DMS79 (cell line): ENCODE measurements at regions not wholly inside any gene's neighbourhood (a gene's known extent, or its start where the extent isn't known, plus 50 kb on each side); places are given as distances from the start of the nearest gene placed in this dataset.
A peak's percentile ranks its signal among the peaks of the same experiment; 100 is the strongest.
"Not testable (repeated sequence)": the region's sequence is repeated elsewhere in the genome, so short reads cannot be mapped to it uniquely, and the experiment has no call there.

Experiments
- DNase-seq: peaks from one replicate; lab custom pipeline; 2025; lab: John Stamatoyannopoulos, UW

GRCh38 chr14:35988972-35989690 is 163.0 kb downstream of the BRMS1L start:
- no peak for DNase-seq

- DNase-seq = no peak
These were observed 162.4 kb downstream of the BRMS1L start for GRCh38 chr14:35988550-35988949.

GRCh38 chr14:35987731-35988130 is 161.6 kb downstream of the BRMS1L start:
- no peak for DNase-seq

- DNase-seq = no peak
These were observed 160.1 kb downstream of the BRMS1L start for GRCh38 chr14:35986219-35986573.

DNA sequence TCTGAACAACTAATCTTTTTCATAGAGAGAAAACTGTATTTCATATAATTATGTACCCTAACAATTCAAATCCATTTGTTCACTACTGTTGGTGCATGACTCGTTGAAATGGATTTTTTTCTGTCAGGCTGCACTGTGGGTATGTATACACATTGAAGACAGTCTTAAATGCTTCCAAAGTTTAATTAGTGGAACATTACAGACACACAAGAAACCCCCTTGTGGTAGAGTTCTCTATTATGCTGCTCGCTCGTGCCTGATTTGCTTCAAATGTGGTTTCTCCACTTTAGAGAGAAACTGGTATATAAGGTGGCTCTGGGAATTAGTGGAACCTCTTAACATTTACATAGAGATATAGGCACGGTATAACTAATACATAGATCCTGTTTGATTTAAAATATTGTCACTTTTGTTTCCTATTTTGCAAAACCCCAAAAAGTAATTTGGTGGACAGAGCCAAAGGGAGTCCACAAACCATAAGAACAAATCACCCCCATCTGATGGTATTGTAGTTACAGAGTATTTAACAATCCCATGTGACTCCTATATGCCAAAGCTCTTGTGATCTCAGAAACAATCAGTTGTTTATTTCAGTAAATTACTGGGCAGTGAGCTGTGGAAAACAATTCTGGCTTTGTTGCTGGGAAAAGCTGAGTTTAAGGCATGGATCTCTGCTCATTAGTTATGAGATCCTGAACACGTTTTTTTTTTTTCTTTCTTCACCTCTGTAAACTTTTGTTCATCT is 159.5 kb downstream of the BRMS1L start:
- no peak for DNase-seq

DNA sequence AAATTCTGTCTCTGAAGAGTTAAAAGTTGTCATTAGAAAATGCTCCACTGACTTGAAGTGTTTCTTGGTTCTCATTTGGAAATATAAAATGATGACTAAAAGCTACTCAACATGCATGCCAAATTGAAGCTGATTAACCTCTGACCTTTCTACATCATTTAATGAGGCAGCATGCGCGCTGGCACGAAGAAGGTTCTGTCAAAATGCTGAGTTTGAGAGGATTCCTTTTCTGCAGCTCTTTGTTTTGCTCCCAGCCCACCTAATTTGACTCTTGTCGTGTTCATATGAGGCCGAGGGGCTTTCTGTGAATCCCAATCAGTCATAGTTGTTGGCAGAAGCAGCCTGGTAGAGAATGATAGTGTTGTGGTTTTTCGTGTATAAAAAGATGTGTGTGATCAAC is 153.4 kb downstream of the BRMS1L start:
- no peak for DNase-seq

DNA sequence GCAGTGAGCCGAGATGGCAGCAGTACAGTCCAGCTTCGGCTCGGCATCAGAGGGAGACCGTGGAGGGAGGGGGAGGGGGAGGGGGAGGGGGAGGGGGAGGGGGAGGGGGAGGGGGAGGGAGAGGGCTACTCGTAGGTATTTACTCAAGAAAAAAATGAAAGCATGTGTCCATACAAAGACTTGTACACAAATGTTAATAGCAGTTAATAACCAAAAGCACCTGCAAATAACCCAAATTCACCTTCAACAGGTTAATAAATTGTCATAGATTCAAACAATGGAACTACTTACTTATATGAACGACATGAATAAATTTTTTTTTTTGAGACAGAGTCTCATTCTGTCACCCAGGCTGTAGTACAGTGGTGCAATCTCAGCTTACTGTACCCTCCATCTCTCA is 152.4 kb downstream of the BRMS1L start:
- DNase-seq = no peak

DNA sequence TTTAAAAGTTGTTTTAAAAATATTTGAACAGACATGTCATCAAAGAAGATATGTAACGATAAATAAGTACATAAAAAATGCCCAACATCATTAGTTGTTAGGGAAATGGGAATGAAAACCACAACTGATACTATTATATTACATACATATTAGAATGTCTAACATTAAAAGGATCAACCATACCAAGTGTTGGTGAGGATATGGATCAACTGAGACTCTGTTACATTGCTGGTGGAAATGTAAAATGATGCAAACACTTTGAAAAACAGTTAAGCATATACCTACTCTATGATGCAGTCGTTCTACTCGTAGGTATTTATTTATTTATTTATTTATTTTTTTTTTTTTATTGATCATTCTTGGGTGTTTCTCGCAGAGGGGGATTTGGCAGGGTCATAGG is 149.7 kb downstream of the BRMS1L start:
- no peak for DNase-seq

- no peak for DNase-seq
These were observed 147.6 kb downstream of the BRMS1L start for GRCh38 chr14:35973770-35974169.

DNA sequence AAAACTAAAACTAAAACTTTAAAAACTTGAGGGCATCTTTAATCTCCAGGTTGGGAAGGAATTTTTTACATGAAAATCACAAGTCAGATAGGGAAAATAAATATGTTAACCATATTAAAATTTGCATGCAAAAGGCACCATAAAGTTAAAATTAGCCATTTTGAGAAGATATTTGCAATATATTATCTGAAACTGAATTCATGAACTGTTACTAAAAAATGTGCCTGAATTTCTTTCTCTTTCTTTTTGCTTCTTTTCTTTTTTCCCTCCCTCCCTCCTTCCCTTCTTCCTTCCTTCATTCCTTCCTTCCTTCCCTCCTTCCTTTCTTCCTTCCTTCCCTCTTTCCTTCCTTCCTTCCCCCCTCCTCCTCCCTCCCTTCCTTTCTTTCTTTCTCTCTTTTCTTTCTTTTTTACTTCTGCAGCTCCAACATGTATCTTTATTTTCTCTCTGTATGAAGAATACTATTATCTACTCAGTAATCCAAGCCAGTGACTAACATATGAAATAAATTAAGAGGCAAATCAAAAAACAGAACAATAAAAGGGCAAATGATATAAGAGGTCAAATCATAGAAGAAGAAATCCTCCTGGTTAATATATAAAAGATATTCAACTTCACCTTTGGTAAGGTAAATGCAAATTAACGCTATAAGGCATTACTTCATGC is 146.0 kb downstream of the BRMS1L start:
- no peak for DNase-seq

GRCh38 chr14:35969310-35969709 is 143.2 kb downstream of the BRMS1L start:
- DNase-seq = no peak

DNA sequence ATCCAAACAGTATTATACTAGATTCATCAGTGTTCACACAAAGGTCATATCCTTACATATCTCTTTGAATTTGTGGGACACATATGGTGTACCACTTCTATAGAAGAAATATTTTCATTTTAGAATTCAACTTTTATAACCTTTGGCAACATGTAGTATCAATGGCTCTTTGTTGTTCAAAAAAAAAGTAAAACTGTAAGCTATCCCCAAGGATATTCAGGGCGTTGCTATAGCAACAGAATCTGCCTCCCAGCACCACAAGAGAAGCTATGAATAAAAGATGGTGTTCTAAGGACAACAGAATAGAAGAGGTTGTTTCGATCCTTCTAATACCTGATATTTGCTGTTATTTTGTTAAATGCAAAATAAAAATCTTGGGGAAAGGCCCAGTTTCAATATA is 139.3 kb downstream of the BRMS1L start:
- no peak for DNase-seq

DNA sequence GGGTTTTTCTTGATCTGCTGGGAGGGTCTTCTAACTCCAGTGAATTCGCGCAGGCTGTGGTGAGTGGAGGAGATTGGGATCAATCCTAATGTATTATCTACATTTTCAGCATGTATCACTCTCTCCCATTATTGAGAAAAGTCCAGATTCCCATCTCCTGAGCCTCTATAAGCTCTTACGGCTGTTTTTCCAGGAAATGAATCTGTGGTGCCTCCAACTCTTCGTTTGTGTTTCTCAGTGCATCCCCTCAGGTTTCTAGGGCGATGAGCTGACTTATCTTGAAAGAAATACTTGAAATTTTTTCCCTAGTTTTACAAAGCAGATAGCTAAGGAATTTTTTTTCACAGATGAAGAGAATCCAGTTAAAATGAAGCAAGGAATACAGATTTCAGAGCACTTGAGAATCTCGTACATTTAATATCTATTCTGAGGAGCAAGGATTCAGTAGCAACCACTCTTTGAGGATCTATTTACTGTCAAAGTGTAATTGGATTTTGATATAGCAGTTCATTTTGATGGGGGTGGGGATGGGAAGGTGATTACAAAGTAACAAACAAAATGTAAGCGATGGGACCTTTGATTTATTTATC is 138.7 kb downstream of the BRMS1L start:
- DNase-seq = no peak

- DNase-seq = no peak
These were observed 137.1 kb downstream of the BRMS1L start for GRCh38 chr14:35963209-35963608.

- DNase-seq = no peak
These were observed 135.6 kb downstream of the BRMS1L start for GRCh38 chr14:35961697-35962274.

- DNase-seq = no peak
These were observed 133.7 kb downstream of the BRMS1L start for GRCh38 chr14:35959835-35960234.

DNA sequence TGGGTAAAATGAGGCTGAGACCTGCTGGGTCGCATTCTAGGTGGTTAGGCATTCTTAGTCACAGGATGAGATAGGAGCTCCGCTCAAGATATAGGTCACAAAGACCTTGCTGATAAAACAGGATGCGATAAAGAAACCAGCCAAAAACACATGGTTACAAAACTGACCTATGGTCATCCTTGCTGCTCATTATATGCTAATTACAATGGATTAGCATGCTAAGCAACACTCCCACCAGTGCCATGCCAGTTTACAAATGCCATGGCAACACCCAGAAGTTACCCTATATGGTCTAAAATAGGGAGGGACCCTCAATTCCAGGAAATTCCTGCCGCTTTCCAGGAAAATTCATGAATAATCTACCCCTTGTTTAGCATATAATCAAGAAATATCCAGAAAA is 132.4 kb downstream of the BRMS1L start:
- DNase-seq = no peak

DNA sequence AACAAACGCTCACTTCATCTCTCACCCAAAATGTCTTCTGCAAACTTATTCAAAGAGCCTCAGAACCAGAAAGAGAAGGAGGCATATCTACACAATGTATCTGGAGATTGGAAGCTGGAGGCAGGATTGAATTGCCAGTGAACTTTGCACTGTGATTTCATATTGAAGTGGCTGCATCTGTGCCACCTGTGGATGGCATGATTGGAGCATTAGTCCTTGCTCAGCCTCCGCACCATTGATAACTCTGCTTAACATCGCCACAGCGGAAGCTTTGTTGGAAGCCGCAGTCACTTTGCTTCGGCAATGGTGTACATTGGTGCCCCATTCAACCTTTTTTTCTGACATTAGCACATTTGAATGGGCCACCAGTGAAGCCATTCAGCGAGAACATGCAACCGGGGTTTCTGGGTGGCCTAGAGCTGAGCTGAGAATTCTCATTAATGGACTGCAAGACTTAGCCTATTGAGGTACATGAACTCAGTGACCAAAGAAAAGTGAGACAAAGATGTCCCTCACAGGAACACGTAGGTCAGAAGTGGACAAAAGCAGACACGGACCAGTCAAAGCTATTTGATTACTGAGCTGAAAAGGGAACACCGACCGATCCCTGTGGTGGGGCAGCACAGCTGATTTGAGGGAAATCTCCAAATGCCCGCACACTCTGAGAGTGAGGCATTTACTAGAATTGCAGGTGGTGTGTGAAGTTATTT is 130.4 kb downstream of the BRMS1L start:
- no peak for DNase-seq

DNA sequence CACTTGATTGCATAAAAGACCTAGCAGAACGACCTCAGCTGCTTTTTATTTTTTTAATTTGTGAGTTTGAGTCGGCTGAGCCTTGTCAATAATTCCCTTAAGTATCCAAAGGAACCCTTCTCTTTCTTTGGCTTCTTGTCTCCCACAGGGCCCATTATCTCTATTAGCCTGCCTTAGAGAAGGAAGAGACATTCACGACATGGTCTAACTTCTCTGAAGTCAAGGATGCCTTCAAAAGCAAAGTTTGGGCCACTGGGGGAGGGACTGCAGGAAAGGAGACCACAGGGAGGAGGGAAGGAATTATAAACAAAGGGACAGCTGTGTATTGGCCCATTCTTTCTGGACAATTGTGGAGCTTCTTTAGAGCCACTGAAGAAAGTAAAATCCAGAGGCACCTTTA is 126.4 kb downstream of the BRMS1L start:
- DNase-seq = no peak

DNA sequence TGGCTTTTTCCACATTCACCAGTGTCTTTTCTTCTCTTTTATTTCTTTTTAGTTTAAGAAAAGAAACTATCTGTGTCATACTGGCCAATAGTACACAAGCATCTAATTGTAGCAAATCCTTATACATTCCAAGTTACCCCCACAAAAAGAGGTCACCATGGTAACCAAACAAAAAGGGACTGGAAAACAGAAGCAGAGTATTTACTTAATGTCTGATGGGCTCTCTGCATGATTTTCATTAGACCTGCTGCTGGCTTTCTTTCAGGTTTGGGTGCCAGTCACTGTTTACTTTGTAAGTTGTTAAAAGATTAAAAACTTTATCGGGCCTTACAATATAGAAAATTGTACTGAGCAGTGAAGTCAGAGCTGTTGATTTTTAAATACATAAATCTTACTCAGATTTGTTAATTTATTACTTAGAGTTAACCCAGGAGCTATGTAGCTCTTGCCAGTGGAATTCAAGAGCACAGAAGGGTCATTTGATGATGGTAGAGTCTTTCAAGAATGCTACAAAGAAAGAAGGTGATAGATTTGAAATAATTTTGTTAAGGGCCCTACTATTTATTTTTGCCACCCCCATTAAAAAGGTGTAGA is 123.9 kb downstream of the BRMS1L start:
- peak; percentile 94 for DNase-seq

DNA sequence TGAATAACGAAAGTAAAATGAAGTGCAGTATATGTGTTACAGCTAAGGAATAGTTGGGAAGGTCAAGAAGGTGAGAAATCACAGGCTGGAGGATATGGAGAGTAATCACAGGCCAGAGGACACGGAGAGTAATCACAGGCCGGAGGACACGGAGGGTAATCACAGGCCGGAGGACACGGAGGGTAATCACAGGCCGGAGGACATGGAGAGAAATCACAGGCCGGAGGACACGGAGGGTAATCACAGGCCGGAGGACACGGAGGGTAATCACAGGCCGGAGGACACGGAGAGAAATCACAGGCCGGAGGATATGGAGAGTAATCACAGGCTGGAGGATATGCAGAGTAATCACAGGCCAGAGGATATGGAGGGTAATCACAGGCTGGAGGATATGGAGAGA is 121.8 kb downstream of the BRMS1L start:
- DNase-seq = not testable (repeated sequence)
